IPS-15b (cell line): ENCODE measurements at regions not wholly inside any gene's neighbourhood (a gene's known extent, or its start where the extent isn't known, plus 50 kb on each side); places are given as distances from the start of the nearest gene placed in this dataset.

Experiments
- H3K27me3 ChIP-seq: one replicate; pipeline ENCODE4 v1.6.1; 2013; ENCODE audit warnings: low read length; ENCODE audit not compliant: control insufficient read depth, insufficient read depth
- H3K36me3 ChIP-seq: one replicate; pipeline ENCODE4 v1.6.1; 2013; ENCODE audit warnings: low read length; ENCODE audit not compliant: control insufficient read depth, insufficient read depth
- H3K4me1 ChIP-seq: one replicate; pipeline ENCODE4 v1.6.1; 2013; ENCODE audit warnings: mild to moderate bottlenecking, low read length; ENCODE audit not compliant: control insufficient read depth, insufficient read depth
- H3K4me3 ChIP-seq: one replicate; pipeline ENCODE4 v1.5.1; 2013; ENCODE audit warnings: low read depth, low read length
- H3K9ac ChIP-seq: one replicate; pipeline ENCODE4 v1.6.1; 2013; ENCODE audit warnings: low read depth, mild to moderate bottlenecking, low read length
- H3K9me3 ChIP-seq: one replicate; pipeline ENCODE4 v1.6.1; 2013; ENCODE audit warnings: mild to moderate bottlenecking, low read length; ENCODE audit not compliant: control insufficient read depth, insufficient read depth

DNA sequence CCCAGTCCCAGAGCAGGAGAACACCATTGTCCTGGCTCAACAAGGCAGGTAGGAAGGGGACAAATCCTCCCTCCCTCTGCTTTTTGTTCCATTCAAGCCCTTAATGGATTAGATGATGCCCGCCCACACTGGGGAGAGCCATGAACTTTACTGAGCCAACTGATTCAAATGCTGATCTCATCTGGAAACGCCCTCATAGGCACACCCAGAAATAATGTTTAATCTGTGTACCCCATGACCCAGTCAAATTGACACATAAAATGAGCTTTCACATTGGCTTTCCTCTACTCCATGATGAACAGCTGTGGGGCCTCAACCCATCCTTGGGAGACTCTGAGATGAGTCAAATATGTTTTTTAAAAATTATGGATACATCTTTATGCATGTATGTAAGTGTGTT lies 141.8 kb downstream of the GALC start:
- H3K9ac ChIP-seq = no peak overlapping the region
- no peak overlapping the region for H3K4me3 ChIP-seq
- no peaks in the 10 kb centered on the region for H3K4me1 ChIP-seq
- no peaks in the 10 kb centered on the region for H3K9me3 ChIP-seq
- no peaks in the 10 kb centered on the region for H3K36me3 ChIP-seq
- no peaks in the 10 kb centered on the region for H3K27me3 ChIP-seq

DNA sequence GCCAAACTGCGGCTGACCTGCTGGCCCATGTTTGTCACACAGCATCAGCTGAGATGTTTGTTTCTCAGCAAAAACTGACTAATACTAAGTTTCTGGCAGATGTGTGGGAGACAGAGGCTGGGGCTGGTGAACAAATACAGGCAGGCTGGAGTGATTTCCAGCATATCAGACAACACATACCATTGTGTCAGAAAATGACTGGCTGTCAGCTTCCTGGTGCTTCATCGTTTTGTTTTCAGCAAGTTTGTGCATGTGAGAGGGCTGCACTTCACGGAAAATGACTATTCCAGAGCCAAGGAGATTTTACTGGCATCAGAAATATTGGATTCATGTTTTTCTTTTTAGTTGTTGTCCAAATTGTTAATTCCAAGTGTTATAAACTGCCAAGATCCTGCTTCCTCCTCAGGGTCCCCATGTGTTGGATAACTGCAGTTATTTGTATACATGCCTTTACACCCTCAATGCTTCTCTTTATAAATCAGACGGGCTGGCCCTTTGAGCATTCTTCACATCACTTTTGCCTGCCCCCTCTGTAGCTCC lies 145.7 kb downstream of the GALC start:
- no peaks in the 10 kb centered on the region for H3K36me3 ChIP-seq
- no peaks in the 10 kb centered on the region for H3K27me3 ChIP-seq
- no peaks in the 10 kb centered on the region for H3K4me1 ChIP-seq
- H3K9ac ChIP-seq = no peak overlapping the region
- H3K4me3 ChIP-seq = no peak overlapping the region
- no peaks in the 10 kb centered on the region for H3K9me3 ChIP-seq

DNA sequence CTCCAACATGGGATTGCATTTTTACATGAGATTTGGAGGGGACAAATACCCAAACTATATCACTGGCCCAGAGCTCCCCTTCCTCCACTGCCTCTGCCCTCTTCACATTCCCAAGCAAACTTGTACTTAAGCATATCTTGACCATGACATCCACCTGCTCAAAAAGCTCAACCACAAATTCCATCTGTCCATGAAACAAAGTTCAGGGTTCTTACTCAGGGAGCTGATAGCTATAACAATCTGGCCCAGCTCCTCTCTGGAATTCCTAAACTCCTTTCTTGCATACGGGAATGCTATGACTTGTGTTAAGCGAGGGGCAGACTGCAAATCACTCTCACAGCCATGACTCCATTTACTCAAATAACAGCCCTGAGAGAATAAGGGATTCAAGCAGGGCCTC lies 152.1 kb downstream of the GALC start:
- Histone ChIP-seq H3K27me3 (no peaks in the 10 kb centered on the region), H3K9me3 (no peaks in the 10 kb centered on the region), H3K9ac (no peak overlapping the region), H3K4me1 (no peaks in the 10 kb centered on the region), H3K4me3 (no peak overlapping the region), H3K36me3 (no peaks in the 10 kb centered on the region)

DNA sequence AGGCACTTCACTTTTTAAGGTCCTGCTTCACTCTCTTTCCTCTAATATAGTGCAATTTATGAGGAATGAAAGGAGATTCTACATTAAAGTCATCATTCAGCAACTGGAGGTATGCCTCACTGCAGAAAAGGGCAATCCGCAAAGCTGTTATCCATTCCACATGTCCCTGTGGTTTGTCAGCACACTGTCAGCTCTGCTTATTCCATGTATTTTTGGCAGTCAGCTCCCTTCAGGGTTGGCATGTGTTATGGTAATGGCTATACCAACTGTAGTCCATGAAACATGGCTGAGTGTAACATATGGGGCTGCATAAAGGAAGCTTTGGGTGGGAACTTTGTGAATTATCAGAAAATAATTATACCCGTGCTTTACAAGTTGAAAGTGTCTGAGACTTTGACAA lies 154.1 kb downstream of the GALC start:
- Histone ChIP-seq H3K4me1 (no peaks in the 10 kb centered on the region), H3K36me3 (no peaks in the 10 kb centered on the region), H3K9me3 (no peaks in the 10 kb centered on the region), H3K4me3 (no peak overlapping the region), H3K9ac (no peak overlapping the region), H3K27me3 (no peaks in the 10 kb centered on the region)

DNA sequence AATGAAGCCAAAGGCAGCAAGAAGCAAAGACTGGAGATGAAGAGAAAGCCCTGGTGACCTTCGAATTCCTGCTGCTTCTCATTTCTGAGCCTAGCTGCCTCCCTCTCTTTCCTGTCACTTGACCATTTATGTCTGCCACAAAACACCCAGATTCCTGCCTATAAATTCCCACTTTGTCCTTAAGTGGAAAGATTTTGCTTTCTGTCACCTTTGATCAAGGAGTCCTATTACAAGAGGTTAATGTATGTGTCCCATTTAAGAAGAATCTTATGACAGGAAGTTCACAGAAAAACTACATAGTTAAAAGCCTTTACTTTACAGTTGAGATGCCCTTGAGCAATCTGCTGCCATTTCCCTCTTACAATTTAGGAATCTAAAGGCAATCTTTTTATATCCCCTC lies 155.7 kb downstream of the GALC start:
- Histone ChIP-seq H3K27me3 (no peaks in the 10 kb centered on the region), H3K4me1 (no peaks in the 10 kb centered on the region), H3K4me3 (no peak overlapping the region), H3K9ac (no peak overlapping the region), H3K9me3 (no peaks in the 10 kb centered on the region), H3K36me3 (no peaks in the 10 kb centered on the region)

DNA sequence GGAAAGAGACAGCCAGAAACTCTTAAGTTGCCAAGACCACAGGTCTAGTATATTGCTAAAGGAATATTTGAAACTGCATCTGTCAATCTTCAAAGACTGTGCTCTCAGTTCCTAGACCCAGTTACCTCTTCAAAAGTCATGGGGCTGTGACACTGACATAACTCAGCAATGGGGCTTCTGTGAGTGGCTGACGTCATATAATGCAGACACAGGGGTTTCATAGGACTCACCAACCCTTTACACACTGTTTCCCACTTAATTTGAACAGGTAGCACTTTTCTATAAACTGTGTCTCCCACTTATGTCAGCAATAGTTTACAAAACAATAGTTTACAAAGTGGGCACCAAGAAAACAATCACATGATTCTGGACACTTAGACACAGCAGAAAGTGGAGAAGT lies 158.4 kb downstream of the GALC start:
- no peaks in the 10 kb centered on the region for H3K27me3 ChIP-seq
- peaks cover 5% of the 10 kb centered on the region for H3K4me1 ChIP-seq
- H3K9me3 ChIP-seq = no peaks in the 10 kb centered on the region
- no peaks in the 10 kb centered on the region for H3K36me3 ChIP-seq
- H3K9ac ChIP-seq = no peak overlapping the region
- H3K4me3 ChIP-seq = no peak overlapping the region

DNA sequence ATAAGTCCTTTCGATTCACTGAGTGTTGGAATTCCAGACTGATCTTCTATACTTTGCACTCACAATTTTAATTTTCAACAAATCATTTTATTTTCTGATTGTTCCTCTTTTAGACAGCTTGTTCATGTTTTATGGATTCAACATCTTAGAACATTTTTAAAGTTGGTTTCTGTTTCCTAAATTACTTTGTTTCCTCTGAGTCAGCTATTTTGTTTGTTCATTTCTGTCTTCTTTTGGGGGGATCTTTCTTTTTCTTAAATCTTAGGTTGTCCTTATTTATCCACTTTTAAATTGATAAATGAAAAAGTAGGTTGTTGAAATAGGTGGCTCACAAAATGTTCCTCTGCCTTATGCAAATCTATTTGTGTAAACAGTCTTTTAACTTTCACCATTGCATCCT lies 160.0 kb downstream of the GALC start:
- Histone ChIP-seq H3K9me3 (no peaks in the 10 kb centered on the region), H3K36me3 (no peaks in the 10 kb centered on the region), H3K27me3 (no peaks in the 10 kb centered on the region), H3K4me3 (no peak overlapping the region), H3K4me1 (peaks cover 5% of the 10 kb centered on the region), H3K9ac (no peak overlapping the region)

DNA sequence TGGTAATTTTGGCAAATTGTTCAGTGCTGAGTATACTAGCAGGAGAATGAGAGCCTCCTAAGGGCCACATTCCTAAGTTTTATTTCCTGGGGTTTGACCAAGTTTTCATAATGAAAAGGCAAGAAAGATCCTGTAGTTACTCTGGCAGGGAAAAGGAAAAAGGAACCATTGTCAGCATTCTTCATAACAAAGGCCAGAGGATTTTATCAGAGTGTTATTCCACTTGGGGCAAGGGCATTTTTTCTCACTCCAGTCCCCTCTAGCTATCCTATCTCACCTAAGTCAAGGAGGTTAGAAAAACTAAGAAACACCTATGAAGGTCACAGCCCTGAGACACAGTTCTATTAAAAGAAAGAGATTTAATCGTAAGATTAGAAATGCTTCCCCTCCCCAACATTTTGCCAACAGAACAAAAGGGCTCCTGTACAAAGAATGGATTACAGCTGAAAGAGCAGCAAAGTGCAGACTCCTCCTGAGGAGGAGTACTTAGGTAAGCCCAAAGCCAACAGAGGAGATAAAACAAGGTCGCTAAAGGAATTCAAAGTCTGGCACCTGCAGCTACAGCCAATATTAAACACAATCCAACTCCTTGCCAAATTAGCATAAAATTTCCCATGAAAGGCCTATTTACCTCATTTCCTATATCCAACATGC lies 162.4 kb downstream of the GALC start:
- Histone ChIP-seq H3K9ac (no peak overlapping the region), H3K4me1 (peaks cover 5% of the 10 kb centered on the region), H3K4me3 (no peak overlapping the region), H3K9me3 (no peaks in the 10 kb centered on the region), H3K36me3 (no peaks in the 10 kb centered on the region), H3K27me3 (no peaks in the 10 kb centered on the region)

DNA sequence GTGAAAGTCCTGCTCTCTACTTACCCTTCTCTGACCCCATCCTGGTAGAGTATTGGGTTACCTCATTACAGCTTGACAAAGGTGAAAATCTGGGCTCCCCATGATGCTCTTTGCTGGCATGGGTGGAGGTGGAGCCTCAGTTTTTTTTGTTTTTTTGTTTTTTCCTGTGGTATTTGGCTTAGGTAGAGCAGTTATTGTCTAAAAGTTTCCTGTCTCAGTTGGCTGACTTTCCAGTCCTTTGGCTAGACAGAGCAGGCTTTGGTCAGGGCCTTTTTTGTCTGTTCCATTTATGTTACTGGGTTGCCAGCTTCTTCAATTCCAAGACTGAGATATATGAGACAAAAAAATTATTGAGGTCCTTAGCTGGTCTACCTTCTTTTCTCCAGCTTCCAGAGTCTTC lies 163.4 kb downstream of the GALC start:
- Histone ChIP-seq H3K4me3 (no peak overlapping the region), H3K9me3 (no peaks in the 10 kb centered on the region), H3K27me3 (no peaks in the 10 kb centered on the region), H3K4me1 (peaks cover 5% of the 10 kb centered on the region), H3K36me3 (no peaks in the 10 kb centered on the region), H3K9ac (no peak overlapping the region)

DNA sequence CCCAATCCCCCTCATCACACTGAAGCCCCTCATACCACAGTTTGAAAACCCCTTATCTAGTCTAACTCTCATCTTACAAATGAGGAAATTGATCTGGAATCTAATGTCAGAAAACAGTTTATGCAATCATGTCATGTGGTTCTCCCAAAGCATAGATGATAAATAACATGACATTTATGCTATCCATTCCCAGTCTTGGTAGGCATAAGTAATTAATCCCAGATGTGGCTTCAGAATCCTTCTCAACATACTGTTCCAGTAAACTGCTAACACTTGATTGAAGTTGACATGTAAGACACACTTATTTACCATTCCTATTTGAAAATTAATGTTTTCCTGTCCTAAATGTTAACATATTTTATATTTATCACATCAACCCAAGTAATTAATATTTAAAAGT lies 168.7 kb downstream of the GALC start:
- Histone ChIP-seq H3K9me3 (no peaks in the 10 kb centered on the region), H3K4me3 (no peak overlapping the region), H3K4me1 (peaks cover 2% of the 10 kb centered on the region), H3K27me3 (no peaks in the 10 kb centered on the region), H3K9ac (no peak overlapping the region), H3K36me3 (no peaks in the 10 kb centered on the region)

DNA sequence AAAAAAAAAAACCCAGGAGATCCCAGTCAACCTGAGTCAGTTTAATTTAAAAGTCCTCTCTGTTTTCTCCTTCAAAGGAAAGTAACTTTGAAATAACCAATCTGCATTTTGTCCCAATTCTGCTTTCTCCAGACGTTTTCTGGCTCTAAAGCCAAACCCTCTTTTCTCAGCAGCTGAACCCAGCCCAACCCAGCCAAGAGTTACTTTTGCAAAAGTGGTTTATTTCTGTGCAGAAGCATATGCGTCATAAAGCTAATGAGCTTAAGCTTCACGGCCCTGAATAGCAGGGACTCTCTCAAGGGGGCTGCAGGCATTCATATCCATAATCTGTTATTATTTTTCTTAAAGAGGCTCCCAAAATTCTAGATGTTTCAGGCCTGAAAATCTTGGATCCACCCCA lies 176.6 kb downstream of the GALC start:
- no peak overlapping the region for H3K4me3 ChIP-seq
- no peak overlapping the region for H3K9ac ChIP-seq
- H3K9me3 ChIP-seq = no peaks in the 10 kb centered on the region
- no peaks in the 10 kb centered on the region for H3K36me3 ChIP-seq
- H3K4me1 ChIP-seq = no peaks in the 10 kb centered on the region
- H3K27me3 ChIP-seq = no peaks in the 10 kb centered on the region

DNA sequence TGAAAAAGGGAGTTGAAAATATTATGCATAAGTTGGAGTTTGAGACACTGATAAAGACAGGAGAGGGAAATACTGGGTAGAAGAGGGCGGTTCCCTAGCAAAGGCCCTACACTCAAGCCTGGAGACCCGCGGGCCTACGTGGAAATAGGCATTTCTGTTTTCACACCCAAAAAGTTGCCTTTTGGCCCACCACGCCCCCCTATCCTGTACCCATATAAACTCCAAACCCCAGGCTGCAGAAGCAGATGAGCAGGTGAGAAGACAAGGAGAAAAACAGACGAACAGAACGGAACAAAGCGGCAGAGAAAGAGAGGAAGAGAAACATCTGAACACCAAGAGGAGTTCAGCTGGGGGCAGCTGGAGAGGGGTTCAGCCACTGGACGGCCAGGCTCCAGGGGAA lies 177.9 kb downstream of the GALC start:
- Histone ChIP-seq H3K9ac (no peak overlapping the region), H3K27me3 (no peaks in the 10 kb centered on the region), H3K9me3 (no peaks in the 10 kb centered on the region), H3K4me3 (no peak overlapping the region), H3K4me1 (no peaks in the 10 kb centered on the region), H3K36me3 (no peaks in the 10 kb centered on the region)
